H9 (cell line): ENCODE measurements at regions not wholly inside any gene's neighbourhood (a gene's known extent, or its start where the extent isn't known, plus 50 kb on each side); places are given as distances from the start of the nearest gene placed in this dataset.

Experiments used
- DNase-seq: peaks from one replicate; pipeline ENCODE4 v3.0.0-alpha.2; 2017
- H2AFZ ChIP-seq: one replicate; pipeline ENCODE4 v1.6.1; 2013; ENCODE audit warnings: mild to moderate bottlenecking, low read length, control low read depth, moderate library complexity
- H2AK5ac ChIP-seq: 2 replicates; pipeline ENCODE4 v1.6.1; 2013; ENCODE audit warnings: low read length, control low read depth, mixed read lengths; ENCODE audit not compliant: insufficient read length
- H2BK120ac ChIP-seq: one replicate; pipeline ENCODE4 v1.6.1; 2013; ENCODE audit warnings: low read depth, mild to moderate bottlenecking, low read length, control low read depth, inconsistent platforms; ENCODE audit not compliant: poor library complexity, severe bottlenecking
- H2BK12ac ChIP-seq: 2 replicates; pipeline ENCODE4 v1.6.1; 2013; ENCODE audit warnings: low read length, control low read depth, mixed read lengths, low read depth; ENCODE audit not compliant: insufficient read length
- H2BK15ac ChIP-seq: 2 replicates; pipeline ENCODE4 v1.6.1; 2013; ENCODE audit warnings: low read depth, low read length, control low read depth
- H2BK20ac ChIP-seq: one replicate; pipeline ENCODE4 v1.6.1; 2013; ENCODE audit warnings: low read depth, mild to moderate bottlenecking, low read length, control low read depth, inconsistent platforms; ENCODE audit not compliant: poor library complexity, severe bottlenecking
- H2BK5ac ChIP-seq: 2 replicates; pipeline ENCODE4 v1.6.1; 2013; ENCODE audit warnings: low read length, control low read depth, mixed read lengths; ENCODE audit not compliant: insufficient read length
- H3K14ac ChIP-seq: 2 replicates; pipeline ENCODE4 v1.6.1; 2013; ENCODE audit warnings: low read length, control low read depth; ENCODE audit not compliant: insufficient read depth
- H3K18ac ChIP-seq: 2 replicates; pipeline ENCODE4 v1.6.1; 2013; ENCODE audit warnings: low read depth, mild to moderate bottlenecking, mixed read lengths, low read length, control low read depth; ENCODE audit not compliant: insufficient read length
- H3K23ac ChIP-seq: 2 replicates; pipeline ENCODE4 v1.6.1; 2013; ENCODE audit warnings: low read length, control low read depth, mixed read lengths, low read depth; ENCODE audit not compliant: insufficient read length
- H3K23me2 ChIP-seq: 2 replicates; pipeline ENCODE4 v1.6.1; 2013; ENCODE audit warnings: low read depth, mild to moderate bottlenecking, mixed read lengths, low read length, control low read depth; ENCODE audit not compliant: insufficient read length, poor library complexity, severe bottlenecking
- H3K27ac ChIP-seq: 2 replicates; pipeline ENCODE4 v1.5.1; 2013; ENCODE audit warnings: low read length, control low read depth, mixed read lengths, low read depth; ENCODE audit not compliant: insufficient read length
- H3K27me3 ChIP-seq: 2 replicates; pipeline ENCODE4 v1.6.1; 2013; ENCODE audit warnings: low read length, control low read depth, inconsistent platforms; ENCODE audit not compliant: insufficient read depth
- H3K4ac ChIP-seq: 2 replicates; pipeline ENCODE4 v1.6.1; 2013; ENCODE audit warnings: low read depth, mild to moderate bottlenecking, control low read depth, inconsistent platforms, low read length, moderate library complexity
- H3K4me1 ChIP-seq: 2 replicates; pipeline ENCODE4 v1.6.1; 2013; ENCODE audit warnings: low read length, control low read depth, inconsistent platforms; ENCODE audit not compliant: insufficient read depth
- H3K4me2 ChIP-seq: 2 replicates; pipeline ENCODE4 v1.6.1; 2013; ENCODE audit warnings: low read length, control low read depth, mixed read lengths; ENCODE audit not compliant: insufficient read length, insufficient read depth
- H3K56ac ChIP-seq: 2 replicates; pipeline ENCODE4 v1.6.1; 2013; ENCODE audit warnings: low read depth, mild to moderate bottlenecking, mixed read lengths, low read length, control low read depth; ENCODE audit not compliant: insufficient read length
- H3K79me1 ChIP-seq: 2 replicates; pipeline ENCODE4 v1.6.1; 2013; ENCODE audit warnings: low read depth, mild to moderate bottlenecking, moderate library complexity, low read length, control low read depth, inconsistent platforms; ENCODE audit not compliant: insufficient read depth, poor library complexity, severe bottlenecking
- H3K79me2 ChIP-seq: 2 replicates; pipeline ENCODE4 v1.6.1; 2013; ENCODE audit warnings: low read length, control low read depth, inconsistent platforms; ENCODE audit not compliant: insufficient read depth
- H3K9ac ChIP-seq: 2 replicates; pipeline ENCODE4 v1.6.1; 2013; ENCODE audit warnings: low read length, control low read depth, mixed read lengths; ENCODE audit not compliant: insufficient read length; ENCODE audit errors: extremely low read depth
- H3K9me3 ChIP-seq: one replicate; pipeline ENCODE4 v1.6.1; 2013; ENCODE audit warnings: low read depth, low read length, inconsistent platforms; ENCODE audit not compliant: control insufficient read depth
- H3T11ph ChIP-seq: one replicate; pipeline ENCODE4 v1.6.1; 2013; ENCODE audit warnings: mild to moderate bottlenecking, low read length, control low read depth, inconsistent platforms
- H4K20me1 ChIP-seq: one replicate; pipeline ENCODE4 v1.6.1; 2013; ENCODE audit not compliant: control insufficient read depth, insufficient read length, insufficient read depth
- H4K5ac ChIP-seq: 2 replicates; pipeline ENCODE4 v1.6.1; 2013; ENCODE audit warnings: low read depth, mild to moderate bottlenecking, mixed read lengths, low read length, control low read depth; ENCODE audit not compliant: insufficient read length
- H4K8ac ChIP-seq: replicated peaks from 2 replicates; pipeline ENCODE4 v1.6.1; 2013; ENCODE audit warnings: low read length, control low read depth, mixed read lengths, low read depth; ENCODE audit not compliant: insufficient read length
- H4K91ac ChIP-seq: 2 replicates; pipeline ENCODE4 v1.6.1; 2013; ENCODE audit warnings: low read depth, mild to moderate bottlenecking, moderate library complexity, mixed read lengths, low read length, control low read depth; ENCODE audit not compliant: insufficient read length
- H3K27ac Mint-ChIP-seq, 3 experiments: 2 replicates in 2 of 3; 3 replicates in 1 of 3; pipeline ENCODE4 v1.8.0; 2020 to 2021; ENCODE audit warnings: mixed read lengths in 3 of 3, mild to moderate bottlenecking in 1 of 3, moderate library complexity in 1 of 3
- H3K27me3 Mint-ChIP-seq: 2 replicates; pipeline ENCODE4 v1.8.0; 2021; ENCODE audit warnings: low read depth, mild to moderate bottlenecking, moderate library complexity, mixed read lengths
- H3K36me3 Mint-ChIP-seq, 3 experiments: 2 replicates in 2 of 3; 3 replicates in 1 of 3; pipeline ENCODE4 v1.8.0; 2020 to 2021; ENCODE audit warnings: low read depth in 3 of 3, mixed read lengths in 3 of 3; ENCODE audit not compliant: insufficient read depth in 1 of 3
- H3K4me1 Mint-ChIP-seq, 2 experiments: 2 replicates each; pipeline ENCODE4 v1.8.0; 2020; ENCODE audit warnings: mixed read lengths in 2 of 2
- H3K4me3 Mint-ChIP-seq, 2 experiments: 2 replicates in 1 of 2; 3 replicates in 1 of 2; pipeline ENCODE4 v1.8.0; 2020 to 2021; ENCODE audit warnings: mild to moderate bottlenecking in 2 of 2, mixed read lengths in 2 of 2, moderate library complexity in 1 of 2
- H3K9me3 Mint-ChIP-seq, 2 experiments: 2 replicates in 1 of 2; 3 replicates in 1 of 2; pipeline ENCODE4 v1.8.0; 2020; ENCODE audit warnings: mild to moderate bottlenecking in 2 of 2, mixed read lengths in 2 of 2, moderate library complexity in 1 of 2
- CTCF ChIP-seq: fragments of 200-600 bp; sonication (generic); conservative IDR thresholded peaks from 3 replicates; pipeline ENCODE4 v1.8.0; 2021; ENCODE audit warnings: antibody characterized with exemption, mild to moderate bottlenecking
- WGBS: extraction: QIAGEN DNeasy Blood & Tissue Kit; methylation state at CpG from one replicate; pipeline ENCODE4 v1.1.7; 2013; ENCODE audit warnings: missing lambda C conversion rate, low lambda C conversion rate, mixed read lengths; ENCODE audit not compliant: insufficient read length; ENCODE audit errors: extremely low coverage; 5-methylcytosine and 5-hydroxymethylcytosine counted together

- Histone ChIP-seq H4K91ac (no peak overlapping the region), H2BK15ac (no peak overlapping the region), H2AFZ (no peak overlapping the region), H3K9ac (no peak overlapping the region), H2AK5ac (no peak overlapping the region), H3K9me3 (no peaks in the 10 kb centered on the region), H3K23me2 (no peaks in the 10 kb centered on the region), H2BK120ac (no peak overlapping the region), H3K79me2 (no peaks in the 10 kb centered on the region), H4K8ac (no peak overlapping the region), H2BK12ac (no peak overlapping the region), H4K20me1 (no peaks in the 10 kb centered on the region), H2BK20ac (no peak overlapping the region), H3K27ac (no peak overlapping the region), H3K56ac (no peak overlapping the region), H3K23ac (no peak overlapping the region), H3K14ac (no peak overlapping the region), H3K4me1 (peaks cover 2% of the 10 kb centered on the region; the same call in 1 of the 2 replicates), H4K5ac (no peak overlapping the region), H3K4me2 (no peak overlapping the region), H3K27me3 (no peaks in the 10 kb centered on the region), H3K4ac (no peak overlapping the region), H3K18ac (no peak overlapping the region), H2BK5ac (no peak overlapping the region), H3K79me1 (no peaks in the 10 kb centered on the region), H3T11ph (no peak overlapping the region)
- DNase-seq, result no peak
- WGBS, result no CpG with 5 or more reads among the region's 1 CpG
- TF ChIP-seq CTCF, result no peak
- H3K4me3 Mint-ChIP-seq, result no peak overlapping the region
- H3K36me3 Mint-ChIP-seq, result peaks cover 0 to 12% (median 6%) of the 10 kb centered on the region in 3 experiments; a peak in 5 of 7 replicates
- H3K27me3 Mint-ChIP-seq, result no peaks in the 10 kb centered on the region
- H3K27ac Mint-ChIP-seq, result no peak overlapping the region; a peak in 1 of 7 replicates
- H3K4me1 Mint-ChIP-seq, result peaks cover 6 to 7% of the 10 kb centered on the region in 2 experiments
- peaks cover 6 to 13% of the 10 kb centered on the region in 2 experiments; a peak in 4 of 5 replicates for H3K9me3 Mint-ChIP-seq
Observed at GRCh38 chr2:11993749-11994148, 247.3 kb downstream of the LPIN1 start.
